ENCODE measurements at regions not wholly inside any gene's neighbourhood (a gene's known extent, or its start where the extent isn't known, plus 50 kb on each side); places are given as distances from the start of the nearest gene placed in this dataset.

GRCh38 chr18:61616111-61616610 is 276.6 kb downstream of the RNF152 start:
- no peak for DNase-seq (ENCODE audit: low read depth)

- DNase-seq (ENCODE audit: low read depth) = no peak
Observed at GRCh38 chr18:61612517-61612916, 279.3 kb downstream of the CDH20 start.

DNA sequence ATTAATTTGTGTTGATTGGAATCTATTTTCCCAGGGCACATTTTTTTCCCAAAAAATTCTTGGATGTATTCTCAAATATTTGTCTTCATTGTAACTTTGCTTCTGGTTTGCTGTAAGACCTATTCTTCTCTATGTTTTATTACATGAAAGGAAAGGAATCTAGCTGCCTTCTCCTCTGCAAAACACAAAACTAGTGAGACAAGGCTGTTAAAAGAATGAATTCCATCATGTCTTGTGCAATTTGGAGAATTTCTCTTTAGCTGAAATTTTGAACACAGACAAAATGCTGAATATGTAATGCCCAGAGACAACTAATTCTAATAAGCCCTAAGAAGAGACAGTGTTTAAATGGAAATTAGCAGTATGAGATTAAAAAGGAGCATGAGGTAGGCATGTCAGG is 275.9 kb downstream of the CDH20 start:
- DNase-seq (ENCODE audit: low read depth) = peak; percentile 16

- DNase-seq (ENCODE audit: low read depth) = no peak
Observed at GRCh38 chr18:61608316-61608715, 275.1 kb downstream of the CDH20 start.

GRCh38 chr18:61607867-61608266 is 274.6 kb downstream of the CDH20 start:
- DNase-seq (ENCODE audit: low read depth) = no peak

GRCh38 chr18:61606759-61607158 is 273.5 kb downstream of the CDH20 start:
- DNase-seq (ENCODE audit: low read depth) = peak; percentile 91

DNA sequence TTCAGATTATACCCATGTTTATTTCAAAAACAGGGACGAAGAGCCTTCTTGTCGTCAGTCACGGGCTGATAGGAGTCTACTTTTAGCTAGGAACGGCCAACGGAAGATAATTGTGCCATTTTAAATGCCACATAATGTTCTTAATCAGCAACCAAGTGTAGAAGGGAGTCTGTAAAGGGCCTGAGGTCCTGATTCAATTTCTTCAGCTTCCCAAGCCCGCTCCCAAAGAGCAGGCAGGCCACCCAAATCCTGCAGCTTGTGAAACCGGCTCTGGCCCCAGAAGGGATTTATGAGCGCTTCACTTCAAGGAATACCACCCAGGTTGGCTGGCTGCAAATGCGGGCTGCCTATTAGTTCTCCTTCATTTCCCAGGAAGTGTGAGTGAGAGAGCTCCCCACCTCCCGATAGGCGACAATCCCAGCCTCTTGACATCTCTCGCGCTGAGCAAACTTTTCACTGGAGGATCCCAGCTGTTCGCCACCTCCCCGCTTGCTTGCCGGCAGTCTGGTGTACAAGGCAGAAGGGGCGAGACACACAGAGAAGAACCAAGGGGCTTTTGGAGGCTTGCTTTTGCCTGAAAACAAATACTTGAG is 272.9 kb downstream of the CDH20 start:
- peak; percentile 41 for DNase-seq (ENCODE audit: low read depth)

- no peak for DNase-seq (ENCODE audit: low read depth)
Observed at GRCh38 chr18:61605376-61606067, 272.3 kb downstream of the CDH20 start.
